ENCODE measurements at regions not wholly inside any gene's neighbourhood (a gene's known extent, or its start where the extent isn't known, plus 50 kb on each side); places are given as distances from the start of the nearest gene placed in this dataset.

DNA sequence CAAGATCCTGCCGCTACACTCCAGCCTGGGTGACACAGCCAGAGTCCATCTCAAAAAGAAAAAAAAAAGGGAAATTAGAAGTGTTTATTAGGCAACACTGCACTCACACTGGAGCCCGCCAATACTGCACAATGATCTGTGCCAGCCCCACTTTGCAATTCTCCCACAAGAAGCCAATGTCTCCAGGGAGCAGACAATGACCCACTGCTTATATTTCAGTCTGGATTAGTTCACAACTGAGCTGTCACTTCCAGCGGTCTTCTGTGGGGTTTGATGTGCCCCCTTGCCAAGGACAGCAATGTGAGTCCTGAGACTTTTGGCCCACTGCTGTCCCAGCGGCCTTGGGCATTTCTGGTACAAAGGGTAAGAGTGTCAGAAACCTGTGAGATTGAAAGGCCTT lies 85.6 kb upstream of the PPM1B start:
- CTCF ChIA-PET, result interaction anchor here (0.6 to 0.8 kb wide), 3 partner anchors 13 to 872 kb away, joined by 3 to 4 read pairs (median 3); no protein-coding TSS in a partner anchor
- no TSS peak for BruUV-seq (replicated peaks)
- no peaks in the 10 kb centered on the region for H3K9me1 ChIP-seq (replicated peaks; ENCODE audit: control insufficient read depth, extremely low read depth, insufficient read depth, low read length)
- POLR2A ChIA-PET, result interaction anchor here (0.7 kb wide), 1 partner anchor 11 kb away, joined by 3 read pairs; no protein-coding TSS in a partner anchor
- H4K20me1 ChIP-seq (replicated peaks; ENCODE audit: control insufficient read depth, extremely low read depth, insufficient read depth, low read length), result no peaks in the 10 kb centered on the region
- H3K79me2 ChIP-seq (ENCODE audit: control insufficient read depth, insufficient read depth, low read length), result no peaks in the 10 kb centered on the region
- intact Hi-C loops (cut with micrococcal nuclease) (no loop called here), dilution Hi-C loops (cut with MboI; ENCODE audit: extremely low pct_ligation_motif_present, low sequenced_read_pairs) (no loop called here)
- TF ChIP-seq FOS (IDR thresholded peaks at IDR 0.05; ENCODE audit: borderline replicate concordance, insufficient read depth, low read length) (no peak), GATA2 (IDR thresholded peaks at IDR 0.05; ENCODE audit: insufficient read depth, insufficient read length, low read depth, low read length) (no peak), JUN (IDR thresholded peaks at IDR 0.05; ENCODE audit: borderline replicate concordance, insufficient read depth, insufficient read length, low read depth) (no peak), EZH2 (IDR thresholded peaks at IDR 0.05; ENCODE audit: borderline replicate concordance, low read depth, low read length, severe bottlenecking) (no peak), POLR2A (IDR thresholded peaks at IDR 0.05; ENCODE audit: low read depth, low read length) (no peak), MYC (IDR thresholded peaks at IDR 0.05; ENCODE audit: low read depth, low read length) (no peak), MAX (IDR thresholded peaks at IDR 0.05; ENCODE audit: insufficient read depth, insufficient read length) (no peak), POLR2AphosphoS5 (IDR thresholded peaks at IDR 0.05; ENCODE audit: insufficient read depth, low read depth, low read length) (no peak)
- TF ChIP-seq, protein P1, sequence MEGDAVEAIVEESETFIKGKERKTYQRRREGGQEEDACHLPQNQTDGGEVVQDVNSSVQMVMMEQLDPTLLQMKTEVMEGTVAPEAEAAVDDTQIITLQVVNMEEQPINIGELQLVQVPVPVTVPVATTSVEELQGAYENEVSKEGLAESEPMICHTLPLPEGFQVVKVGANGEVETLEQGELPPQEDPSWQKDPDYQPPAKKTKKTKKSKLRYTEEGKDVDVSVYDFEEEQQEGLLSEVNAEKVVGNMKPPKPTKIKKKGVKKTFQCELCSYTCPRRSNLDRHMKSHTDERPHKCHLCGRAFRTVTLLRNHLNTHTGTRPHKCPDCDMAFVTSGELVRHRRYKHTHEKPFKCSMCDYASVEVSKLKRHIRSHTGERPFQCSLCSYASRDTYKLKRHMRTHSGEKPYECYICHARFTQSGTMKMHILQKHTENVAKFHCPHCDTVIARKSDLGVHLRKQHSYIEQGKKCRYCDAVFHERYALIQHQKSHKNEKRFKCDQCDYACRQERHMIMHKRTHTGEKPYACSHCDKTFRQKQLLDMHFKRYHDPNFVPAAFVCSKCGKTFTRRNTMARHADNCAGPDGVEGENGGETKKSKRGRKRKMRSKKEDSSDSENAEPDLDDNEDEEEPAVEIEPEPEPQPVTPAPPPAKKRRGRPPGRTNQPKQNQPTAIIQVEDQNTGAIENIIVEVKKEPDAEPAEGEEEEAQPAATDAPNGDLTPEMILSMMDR (IDR thresholded peaks at IDR 0.05; ENCODE audit: extremely low read depth in 1 of 2, insufficient read depth in 1 of 2, low read depth in 1 of 2, low read length in 2 of 2), result no peak
- peaks cover 4% of the 10 kb centered on the region for H3K4me1 ChIP-seq (ENCODE audit: control insufficient read depth, extremely low read depth, insufficient read depth, low read length)
- no peaks in the 10 kb centered on the region for H3K9me3 ChIP-seq (replicated peaks; ENCODE audit: control insufficient read depth, insufficient read depth, low read length)
- no peak overlapping the region for H3K4me2 ChIP-seq (ENCODE audit: insufficient read depth, low read length)
- H3K9ac ChIP-seq (replicated peaks; ENCODE audit: extremely low read depth, insufficient read depth, low read length), result no peak overlapping the region
- no peak overlapping the region for H3K4me3 ChIP-seq (replicated peaks in 1 of 3; ENCODE audit: insufficient read depth in 1 of 3, low read depth in 1 of 3, low read length in 3 of 3)
- DNase-seq (ENCODE audit: low read depth, low spot score) (no peak), FAIRE-seq (no peak)
- no peak overlapping the region for H3K27ac ChIP-seq (ENCODE audit: insufficient read depth, low read depth, low read length)
- H3K36me3 ChIP-seq (ENCODE audit: control insufficient read depth in 2 of 2, extremely low read depth in 1 of 2, insufficient read depth in 2 of 2, low read length in 2 of 2), result no peaks in the 10 kb centered on the region
- peaks cover 2 to 5% of the 10 kb centered on the region in 2 experiments for H3K27me3 ChIP-seq (ENCODE audit: control insufficient read depth in 2 of 2, insufficient read depth in 2 of 2, low read length in 2 of 2)
- no peak overlapping the region for H2AFZ ChIP-seq (ENCODE audit: low read depth, low read length)
